IPS-20b (cell line): ENCODE measurements at regions not wholly inside any gene's neighbourhood (a gene's known extent, or its start where the extent isn't known, plus 50 kb on each side); places are given as distances from the start of the nearest gene placed in this dataset.

Source experiments
- H3K27ac ChIP-seq: one replicate; pipeline ENCODE4 v1.5.1; 2013; ENCODE audit warnings: low read length
- H3K27me3 ChIP-seq: 2 replicates; pipeline ENCODE4 v1.6.1; 2013; ENCODE audit warnings: mild to moderate bottlenecking, low read length, inconsistent platforms; ENCODE audit not compliant: insufficient read depth
- H3K36me3 ChIP-seq: 2 replicates; pipeline ENCODE4 v1.6.1; 2013; ENCODE audit warnings: low read depth, mild to moderate bottlenecking, inconsistent platforms, low read length, moderate library complexity; ENCODE audit not compliant: insufficient read depth
- H3K4me1 ChIP-seq: 2 replicates; pipeline ENCODE4 v1.6.1; 2013; ENCODE audit warnings: mild to moderate bottlenecking, control low read depth, inconsistent platforms, low read length, moderate library complexity; ENCODE audit not compliant: insufficient read depth
- H3K4me3 ChIP-seq: 2 replicates; pipeline ENCODE4 v1.5.1; 2013; ENCODE audit warnings: mild to moderate bottlenecking, low read length, inconsistent platforms
- H3K9ac ChIP-seq: 2 replicates; pipeline ENCODE4 v1.6.1; 2013; ENCODE audit warnings: low read depth, mild to moderate bottlenecking, inconsistent platforms, low read length, moderate library complexity
- H3K9me3 ChIP-seq: 2 replicates; pipeline ENCODE4 v1.6.1; 2013; ENCODE audit warnings: mild to moderate bottlenecking, low read depth, low read length, inconsistent platforms; ENCODE audit not compliant: insufficient read depth

GRCh38 chr3:13258280-13258679, 161.8 kb downstream of the NUP210 start:
- H3K27me3 ChIP-seq, result no peaks in the 10 kb centered on the region
- H3K36me3 ChIP-seq, result no peaks in the 10 kb centered on the region
- no peak overlapping the region for H3K9ac ChIP-seq
- H3K4me1 ChIP-seq, result no peaks in the 10 kb centered on the region
- no peak overlapping the region for H3K27ac ChIP-seq
- no peaks in the 10 kb centered on the region for H3K9me3 ChIP-seq
- no peak overlapping the region for H3K4me3 ChIP-seq

- Histone ChIP-seq H3K4me3 (no peak overlapping the region), H3K36me3 (no peaks in the 10 kb centered on the region), H3K9ac (no peak overlapping the region), H3K9me3 (no peaks in the 10 kb centered on the region), H3K27me3 (no peaks in the 10 kb centered on the region), H3K27ac (no peak overlapping the region), H3K4me1 (no peaks in the 10 kb centered on the region)
Measured at GRCh38 chr3:13257666-13258065, 162.5 kb downstream of the NUP210 start.

- H3K9me3 ChIP-seq, result no peaks in the 10 kb centered on the region
- no peak overlapping the region for H3K4me3 ChIP-seq
- no peaks in the 10 kb centered on the region for H3K27me3 ChIP-seq
- H3K36me3 ChIP-seq, result no peaks in the 10 kb centered on the region
- H3K9ac ChIP-seq, result no peak overlapping the region
- H3K27ac ChIP-seq, result no peak overlapping the region
- H3K4me1 ChIP-seq, result no peaks in the 10 kb centered on the region
Measured at GRCh38 chr3:13256845-13257244, 163.3 kb downstream of the NUP210 start.

- no peaks in the 10 kb centered on the region for H3K27me3 ChIP-seq
- no peak overlapping the region for H3K4me3 ChIP-seq
- H3K9ac ChIP-seq, result no peak overlapping the region
- no peaks in the 10 kb centered on the region for H3K4me1 ChIP-seq
- H3K36me3 ChIP-seq, result no peaks in the 10 kb centered on the region
- H3K27ac ChIP-seq, result no peak overlapping the region
- H3K9me3 ChIP-seq, result no peaks in the 10 kb centered on the region
Measured at GRCh38 chr3:13254028-13254951, 165.8 kb downstream of the NUP210 start.

- H3K4me3 ChIP-seq, result no peak overlapping the region
- H3K4me1 ChIP-seq, result no peaks in the 10 kb centered on the region
- H3K36me3 ChIP-seq, result no peaks in the 10 kb centered on the region
- no peak overlapping the region for H3K9ac ChIP-seq
- H3K9me3 ChIP-seq, result no peaks in the 10 kb centered on the region
- no peaks in the 10 kb centered on the region for H3K27me3 ChIP-seq
- H3K27ac ChIP-seq, result no peak overlapping the region
Measured at GRCh38 chr3:13253208-13253937, 166.7 kb downstream of the NUP210 start.

GRCh38 chr3:13252207-13252606, 167.9 kb downstream of the NUP210 start:
- H3K4me1 ChIP-seq, result no peaks in the 10 kb centered on the region
- H3K4me3 ChIP-seq, result no peak overlapping the region
- no peak overlapping the region for H3K27ac ChIP-seq
- H3K9me3 ChIP-seq, result no peaks in the 10 kb centered on the region
- no peak overlapping the region for H3K9ac ChIP-seq
- no peaks in the 10 kb centered on the region for H3K27me3 ChIP-seq
- H3K36me3 ChIP-seq, result no peaks in the 10 kb centered on the region

GRCh38 chr3:13251166-13251903, 168.8 kb downstream of the NUP210 start:
- Histone ChIP-seq H3K27ac (no peak overlapping the region), H3K27me3 (no peaks in the 10 kb centered on the region), H3K36me3 (no peaks in the 10 kb centered on the region), H3K9ac (no peak overlapping the region), H3K4me1 (no peaks in the 10 kb centered on the region), H3K4me3 (no peak overlapping the region), H3K9me3 (no peaks in the 10 kb centered on the region)

- Histone ChIP-seq H3K36me3 (no peaks in the 10 kb centered on the region), H3K4me3 (no peak overlapping the region), H3K27ac (no peak overlapping the region), H3K4me1 (no peaks in the 10 kb centered on the region), H3K27me3 (no peaks in the 10 kb centered on the region), H3K9me3 (no peaks in the 10 kb centered on the region), H3K9ac (no peak overlapping the region)
Measured at GRCh38 chr3:13249664-13250390, 170.3 kb downstream of the NUP210 start.

- Histone ChIP-seq H3K4me3 (no peak overlapping the region), H3K27ac (no peak overlapping the region), H3K9ac (no peak overlapping the region), H3K4me1 (no peaks in the 10 kb centered on the region), H3K9me3 (no peaks in the 10 kb centered on the region), H3K27me3 (no peaks in the 10 kb centered on the region), H3K36me3 (no peaks in the 10 kb centered on the region)
Measured at GRCh38 chr3:13248640-13249039, 171.5 kb downstream of the NUP210 start.

- H3K4me1 ChIP-seq, result peaks cover 4% of the 10 kb centered on the region; the same call in 1 of the 2 replicates
Measured at GRCh38 chr3:13245615-13245978, 172.4 kb upstream of the IQSEC1 start.

GRCh38 chr3:13243586-13243985, 170.4 kb upstream of the IQSEC1 start:
- Histone ChIP-seq H3K9me3 (no peaks in the 10 kb centered on the region), H3K36me3 (no peaks in the 10 kb centered on the region), H3K27ac (no peak overlapping the region), H3K4me1 (peaks cover 4% of the 10 kb centered on the region; the same call in 1 of the 2 replicates), H3K27me3 (no peaks in the 10 kb centered on the region), H3K4me3 (no peak overlapping the region), H3K9ac (no peak overlapping the region)

More at GRCh38 chr3:13245615-13245978, 172.4 kb upstream of the IQSEC1 start:
- H3K36me3 ChIP-seq, result no peaks in the 10 kb centered on the region
- H3K4me3 ChIP-seq, result no peak overlapping the region
- H3K27me3 ChIP-seq, result no peaks in the 10 kb centered on the region
- H3K9me3 ChIP-seq, result no peaks in the 10 kb centered on the region
- no peak overlapping the region for H3K27ac ChIP-seq
- no peak overlapping the region for H3K9ac ChIP-seq
